ENCODE measurements at regions not wholly inside any gene's neighbourhood (a gene's known extent, or its start where the extent isn't known, plus 50 kb on each side); places are given as distances from the start of the nearest gene placed in this dataset.

GRCh38 chr14:85413836-85414526 is 116.0 kb upstream of the FLRT2 start:
- DNase-seq: peak; percentile 55

- no peak for DNase-seq
Measured at GRCh38 chr14:85415015-85415712, 114.8 kb upstream of the FLRT2 start.

GRCh38 chr14:85416771-85417170 is 113.2 kb upstream of the FLRT2 start:
- DNase-seq: peak; percentile 15

- DNase-seq: peak; percentile 4
Measured at GRCh38 chr14:85417396-85417795, 112.5 kb upstream of the FLRT2 start.

- DNase-seq: no peak
Measured at GRCh38 chr14:85418721-85419120, 111.2 kb upstream of the FLRT2 start.

GRCh38 chr14:85420278-85420677 is 109.7 kb upstream of the FLRT2 start:
- no peak for DNase-seq

- DNase-seq: no peak
Measured at GRCh38 chr14:85420707-85421106, 109.2 kb upstream of the FLRT2 start.

- no peak for DNase-seq
Measured at GRCh38 chr14:85421186-85421877, 108.6 kb upstream of the FLRT2 start.

GRCh38 chr14:85423889-85424288 is 106.1 kb upstream of the FLRT2 start:
- no peak for DNase-seq

- DNase-seq: no peak
Measured at GRCh38 chr14:85425507-85425906, 104.4 kb upstream of the FLRT2 start.

- no peak for DNase-seq
Measured at GRCh38 chr14:85426068-85426935, 103.6 kb upstream of the FLRT2 start.

GRCh38 chr14:85428926-85429325 is 101.0 kb upstream of the FLRT2 start:
- no peak for DNase-seq

GRCh38 chr14:85437148-85437547 is 92.8 kb upstream of the FLRT2 start:
- DNase-seq: no peak

GRCh38 chr14:85438001-85438400 is 91.9 kb upstream of the FLRT2 start:
- no peak for DNase-seq

GRCh38 chr14:85438481-85438942 is 91.4 kb upstream of the FLRT2 start:
- no peak for DNase-seq

- no peak for DNase-seq
Measured at GRCh38 chr14:85439696-85440328, 90.1 kb upstream of the FLRT2 start.

- DNase-seq: no peak
Measured at GRCh38 chr14:85441909-85442643, 87.9 kb upstream of the FLRT2 start.

- DNase-seq: no peak
Measured at GRCh38 chr14:85442996-85443395, 86.9 kb upstream of the FLRT2 start.

- DNase-seq: peak; percentile 50
Measured at GRCh38 chr14:85444635-85445034, 85.3 kb upstream of the FLRT2 start.

- DNase-seq: no peak
Measured at GRCh38 chr14:85445151-85445795, 84.7 kb upstream of the FLRT2 start.

- no peak for DNase-seq
Measured at GRCh38 chr14:85447883-85448282, 82.1 kb upstream of the FLRT2 start.

Measured in GDM1 (cell line).